Activated CD4-positive, alpha-beta T cell treated with anti-CD3 and anti-CD28 coated beads, Interleukin-2, Interleukin-6, amounts not matched to agents 100 ng/mL and 50 ng/mL, durations not matched to agents 16 hours and 8 hours (primary cell): ENCODE measurements at regions not wholly inside any gene's neighbourhood (a gene's known extent, or its start where the extent isn't known, plus 50 kb on each side); places are given as distances from the start of the nearest gene placed in this dataset.

Source experiments
- DNase-seq: peaks from one replicate; pipeline ENCODE4 v3.0.0-alpha.2; 2020

DNA sequence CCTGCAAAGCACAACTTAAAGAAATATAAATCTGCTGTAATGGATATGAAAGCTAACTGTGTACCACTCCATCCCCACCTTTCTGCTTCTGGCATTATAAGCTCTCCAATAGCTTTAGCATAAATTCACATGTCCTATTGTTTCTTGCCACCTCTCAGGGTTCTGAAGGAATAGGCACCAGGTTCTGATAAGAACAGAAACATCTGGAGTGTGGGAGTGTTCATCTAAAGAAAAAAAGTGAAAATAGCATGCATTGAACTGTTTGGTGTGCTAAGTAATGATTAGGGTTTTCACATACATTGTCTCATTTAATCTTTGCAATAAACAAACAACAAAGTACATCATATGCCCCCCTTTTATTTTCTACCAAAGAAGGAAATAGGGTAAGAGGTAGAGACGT lies 72.3 kb downstream of the FAM76B start:
- no peak for DNase-seq

DNA sequence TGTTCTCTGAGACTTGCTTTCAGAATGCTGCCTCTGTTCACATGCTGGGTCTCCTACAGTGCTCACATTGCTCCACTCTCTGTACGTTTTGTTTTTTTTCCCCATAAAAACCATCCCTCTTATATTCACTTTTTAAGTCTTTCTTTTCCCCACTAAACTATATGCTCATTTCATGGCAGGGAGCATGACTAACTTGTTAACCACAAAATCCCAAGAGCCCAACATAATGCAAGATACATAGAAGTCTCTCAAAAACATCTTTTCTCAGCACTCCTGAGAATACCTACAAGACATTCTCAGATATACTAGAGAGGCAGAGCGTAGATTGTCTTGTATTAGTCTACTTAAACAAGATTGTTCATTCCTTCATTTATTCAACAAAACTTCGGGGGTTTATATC lies 73.3 kb downstream of the FAM76B start:
- DNase-seq, result no peak

DNA sequence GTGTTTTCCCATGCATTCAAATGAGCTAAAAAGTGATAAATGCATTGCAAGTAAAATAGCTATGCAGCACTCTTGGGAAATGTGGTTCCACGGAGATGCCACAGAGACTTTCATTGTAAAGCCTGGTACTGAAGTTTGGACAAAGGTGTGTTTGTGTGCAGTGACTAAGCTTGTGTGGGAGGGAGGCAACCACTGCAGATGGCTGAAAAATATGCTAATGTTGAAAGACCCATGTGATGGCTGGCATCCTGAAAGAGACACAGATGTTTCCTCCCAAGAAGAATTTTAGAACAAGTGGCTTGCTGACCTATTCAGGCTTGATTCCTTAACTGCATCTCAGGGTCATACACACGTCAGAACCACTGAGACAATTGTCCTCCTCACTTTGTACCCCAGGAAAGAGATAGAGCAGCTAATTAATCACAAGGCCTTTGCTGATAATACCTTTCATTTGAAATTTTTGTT lies 73.8 kb downstream of the FAM76B start:
- DNase-seq, result peak; percentile 55

DNA sequence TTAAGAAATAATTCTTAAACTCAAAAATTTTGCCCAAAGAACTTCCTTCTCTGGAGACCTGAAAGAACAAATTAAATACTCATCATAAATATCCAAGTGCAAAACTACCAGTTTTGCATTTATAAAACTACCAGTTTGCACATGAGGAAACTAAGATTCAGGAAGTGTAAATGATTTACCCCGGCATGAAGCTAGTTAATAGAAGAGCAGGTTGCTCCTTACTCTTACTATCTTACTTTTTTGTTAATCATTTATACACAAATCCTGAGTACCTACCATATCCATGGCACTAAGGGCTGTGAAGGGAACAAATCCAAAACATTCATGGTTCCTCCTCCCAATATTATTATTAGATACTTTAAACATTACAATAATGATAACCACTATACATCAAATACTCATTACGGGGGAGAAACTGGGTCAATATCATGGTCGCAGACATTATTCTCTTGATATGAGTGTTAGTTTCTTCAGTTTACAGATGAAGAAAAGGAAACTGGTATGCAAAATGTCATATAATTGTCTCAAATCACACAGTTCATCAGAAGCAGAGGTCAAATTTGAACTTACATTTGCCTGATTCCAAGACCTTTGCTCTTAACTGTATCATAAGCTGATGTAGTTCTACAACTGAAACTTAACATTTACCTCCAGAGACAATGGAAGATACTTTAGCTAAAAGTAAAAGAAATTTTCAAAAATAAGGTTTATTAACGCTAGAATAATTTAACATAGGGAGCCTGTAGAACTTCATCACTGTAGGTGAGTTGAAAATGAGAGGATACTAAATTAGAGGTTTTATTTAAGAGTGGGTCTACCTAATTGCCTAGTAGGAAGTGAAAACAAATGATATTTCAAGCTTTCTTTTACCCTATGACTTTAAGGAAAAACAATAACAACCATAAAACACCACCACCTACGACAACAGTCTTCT lies 74.5 kb downstream of the FAM76B start:
- no peak for DNase-seq

- no peak for DNase-seq
Observed at GRCh38 chr11:95713428-95713827, 76.2 kb downstream of the FAM76B start.

DNA sequence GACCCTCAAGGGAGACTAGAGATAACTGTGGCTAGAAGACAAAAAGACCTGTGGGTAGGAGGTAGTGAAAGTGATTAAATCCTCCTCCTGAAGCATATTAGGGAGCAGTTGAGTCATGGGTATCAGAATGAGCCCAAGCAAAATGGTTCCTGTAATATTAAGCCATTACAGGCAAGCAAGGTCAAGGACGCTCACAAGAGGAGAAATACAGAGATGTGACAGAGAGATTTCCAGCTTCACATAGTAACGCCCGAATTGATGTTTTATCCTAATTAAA lies 77.7 kb downstream of the FAM76B start:
- DNase-seq, result peak; percentile 53

DNA sequence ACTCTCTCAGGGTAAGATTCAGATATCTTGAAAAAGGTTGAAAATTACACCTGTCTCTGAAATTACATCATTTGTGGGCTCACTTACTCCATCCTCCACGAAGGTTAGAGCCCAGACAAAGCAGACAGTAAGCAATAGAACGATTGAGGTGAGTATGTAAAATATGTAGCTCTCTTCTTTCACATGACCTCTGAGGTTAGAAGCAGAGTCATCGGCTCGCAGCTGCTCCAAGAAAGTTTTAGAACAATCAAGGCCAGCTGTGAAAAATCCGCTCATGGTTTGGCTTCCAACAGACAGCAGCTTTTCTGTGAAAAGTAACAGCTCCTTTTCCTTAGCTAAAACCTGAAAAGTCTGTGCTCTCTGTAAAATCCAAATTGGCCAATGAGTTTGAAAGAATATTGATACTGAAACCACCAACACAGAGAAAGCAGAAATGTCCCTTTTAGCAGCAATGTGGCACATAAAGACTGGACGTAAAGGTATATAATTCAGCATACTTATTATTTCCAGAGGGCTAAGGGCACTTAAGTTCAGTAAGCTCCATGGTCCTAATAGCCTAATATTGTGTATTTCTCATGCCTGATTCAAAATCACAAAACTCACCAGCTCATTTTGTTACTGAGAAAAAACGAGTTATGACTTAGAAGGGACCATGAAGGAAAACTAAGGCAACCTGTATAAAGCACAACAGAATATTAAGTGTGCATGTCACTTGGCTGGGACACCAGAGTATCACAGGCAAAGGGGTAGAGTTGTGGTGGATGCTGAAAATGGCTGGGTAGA lies 78.2 kb downstream of the FAM76B start:
- peak; percentile 32 for DNase-seq

GRCh38 chr11:95708681-95709080 lies 80.9 kb downstream of the FAM76B start:
- DNase-seq, result no peak

DNA sequence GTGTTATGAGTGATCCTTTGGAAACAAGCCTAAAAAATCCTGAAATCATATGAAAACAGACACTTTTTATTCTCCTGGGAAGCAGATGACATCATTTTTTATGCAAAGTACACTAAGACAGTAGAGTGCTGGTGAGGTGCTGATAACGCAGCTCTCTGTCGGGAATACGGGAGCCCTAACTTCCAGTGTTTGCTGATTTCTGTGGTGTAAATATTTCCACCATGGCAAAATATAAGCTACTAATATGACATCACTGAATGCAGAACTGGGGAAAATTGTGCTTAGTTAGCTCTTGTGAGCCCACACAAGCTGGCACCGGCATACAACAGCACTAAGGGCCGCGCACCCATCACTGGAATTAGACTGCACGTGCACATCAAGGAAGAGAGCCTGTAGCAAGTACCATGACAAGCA lies 82.6 kb downstream of the FAM76B start:
- DNase-seq, result no peak

GRCh38 chr11:95705485-95706124 lies 84.0 kb downstream of the FAM76B start:
- peak; percentile 93 for DNase-seq

DNA sequence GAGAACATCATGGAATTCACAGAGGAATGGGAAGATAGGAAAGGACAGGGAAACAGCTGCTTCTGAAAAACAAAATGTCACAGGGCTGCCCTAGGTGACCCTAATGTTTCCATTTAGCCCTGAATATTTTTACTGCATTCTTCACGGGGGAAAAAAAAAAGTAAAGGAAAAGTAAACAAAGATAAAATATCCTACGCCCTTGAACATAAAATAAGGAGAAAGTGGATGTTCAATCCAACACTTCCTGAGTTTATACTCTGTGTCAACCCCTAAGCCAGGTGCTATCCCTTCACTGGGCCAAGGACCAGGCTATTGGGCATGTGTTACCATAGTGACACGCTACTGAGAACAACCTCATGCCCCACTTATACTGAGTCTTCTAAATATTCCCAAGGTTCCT lies 84.7 kb downstream of the FAM76B start:
- no peak for DNase-seq

- DNase-seq, result no peak
Observed at GRCh38 chr11:95703049-95703448, 86.5 kb downstream of the FAM76B start.

GRCh38 chr11:95702526-95702925 lies 87.1 kb downstream of the FAM76B start:
- DNase-seq, result no peak

GRCh38 chr11:95700471-95700817 lies 89.1 kb downstream of the FAM76B start:
- DNase-seq, result peak; percentile 51

DNA sequence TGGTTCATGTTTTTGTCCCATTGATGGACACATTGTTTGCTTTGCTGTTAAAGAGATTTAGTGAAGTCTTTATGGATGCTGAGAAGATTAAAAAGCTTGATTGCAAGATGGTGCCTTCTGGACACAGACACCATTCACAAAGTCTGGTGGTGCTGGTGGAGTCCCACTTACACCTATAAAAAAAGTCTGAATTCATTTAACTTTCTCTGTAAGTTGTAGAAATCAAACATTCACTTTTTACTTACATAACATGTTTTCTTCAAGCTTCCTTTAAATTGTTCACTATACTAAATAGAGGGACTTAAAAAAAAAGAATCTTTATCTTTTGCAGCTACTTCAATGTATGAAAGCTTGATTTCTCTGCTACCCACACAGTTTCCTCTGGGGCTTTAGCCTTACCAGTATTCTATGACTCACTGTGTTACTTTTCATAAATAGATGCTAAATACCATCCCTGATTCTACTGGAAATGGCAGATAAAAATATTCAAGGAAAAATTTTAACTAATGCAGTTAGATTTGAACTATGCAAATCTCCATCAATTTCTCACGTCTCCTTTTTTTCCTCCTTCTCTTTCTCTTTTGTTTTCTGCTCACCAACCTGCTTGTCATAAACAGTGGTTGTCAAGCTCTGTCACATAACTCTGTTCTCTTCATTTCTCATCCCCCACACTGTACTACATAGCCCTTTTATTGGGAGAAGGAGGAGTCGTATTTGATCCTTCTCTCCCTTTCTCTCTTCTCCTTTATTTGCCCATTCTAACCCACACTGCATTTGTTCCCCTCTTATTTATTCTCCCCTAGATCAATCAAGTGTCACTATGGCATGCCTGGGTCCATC lies 89.7 kb downstream of the FAM76B start:
- peak; percentile 46 for DNase-seq

DNA sequence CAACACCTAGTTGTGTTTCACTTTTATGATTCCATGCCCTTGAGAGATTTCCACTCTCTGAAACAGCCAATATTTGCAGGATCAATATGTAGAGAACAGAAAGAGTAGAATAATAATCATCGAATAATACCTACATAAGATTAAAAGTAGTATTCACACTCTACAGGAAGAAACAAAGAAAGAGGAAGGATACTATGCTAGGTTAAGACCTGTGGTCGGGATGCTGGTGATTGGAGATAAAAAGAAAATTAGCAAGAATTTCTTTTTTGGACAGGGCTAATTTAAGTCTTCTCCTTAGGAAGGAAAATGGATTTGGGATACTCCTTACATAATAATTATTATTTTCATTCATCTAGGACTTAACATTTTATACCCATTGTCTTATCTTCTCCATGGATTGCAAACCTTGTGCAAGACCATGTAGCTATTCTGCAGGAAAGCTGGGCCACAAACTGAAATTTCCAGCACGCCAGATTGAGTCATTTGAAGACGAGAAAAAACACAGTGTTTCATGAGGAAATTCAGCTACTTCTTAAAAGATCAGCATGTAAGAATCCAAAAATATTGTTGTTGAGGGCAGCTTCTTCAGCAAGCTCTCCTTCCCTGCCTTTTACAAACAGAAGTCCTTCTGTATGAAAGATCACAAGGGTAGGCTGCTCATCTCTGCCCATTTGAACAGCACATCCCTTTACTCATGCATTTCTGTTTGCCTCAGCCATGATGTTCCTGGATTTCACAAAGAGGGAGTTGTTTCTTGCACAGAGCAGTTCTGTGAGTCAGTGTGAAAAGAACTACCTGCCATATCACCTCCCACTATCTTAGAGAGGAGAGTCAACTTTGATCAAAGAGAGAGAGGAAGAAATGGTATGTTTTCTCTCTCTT lies 90.7 kb downstream of the FAM76B start:
- peak; percentile 48 for DNase-seq

- DNase-seq, result no peak
Observed at GRCh38 chr11:95697614-95698408, 91.8 kb downstream of the FAM76B start.

DNA sequence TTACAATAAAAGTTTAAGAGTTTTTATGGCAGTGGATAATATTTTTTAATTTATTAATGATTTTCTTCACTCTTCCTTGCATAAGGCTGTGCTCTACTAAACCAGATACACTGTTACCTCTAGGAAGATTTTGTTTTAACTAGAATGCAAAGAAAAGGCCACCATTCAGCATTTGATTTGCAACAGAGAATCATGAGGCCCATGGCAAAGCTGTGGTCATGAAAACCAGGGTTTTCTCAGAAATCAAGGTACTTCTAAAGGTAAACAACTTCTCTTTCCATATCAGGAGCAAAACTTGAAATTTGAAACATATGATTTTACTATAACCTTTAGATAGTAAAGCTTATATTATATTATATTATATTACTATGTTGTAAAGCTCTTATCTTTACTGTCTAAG lies 94.4 kb downstream of the FAM76B start:
- DNase-seq, result no peak

DNA sequence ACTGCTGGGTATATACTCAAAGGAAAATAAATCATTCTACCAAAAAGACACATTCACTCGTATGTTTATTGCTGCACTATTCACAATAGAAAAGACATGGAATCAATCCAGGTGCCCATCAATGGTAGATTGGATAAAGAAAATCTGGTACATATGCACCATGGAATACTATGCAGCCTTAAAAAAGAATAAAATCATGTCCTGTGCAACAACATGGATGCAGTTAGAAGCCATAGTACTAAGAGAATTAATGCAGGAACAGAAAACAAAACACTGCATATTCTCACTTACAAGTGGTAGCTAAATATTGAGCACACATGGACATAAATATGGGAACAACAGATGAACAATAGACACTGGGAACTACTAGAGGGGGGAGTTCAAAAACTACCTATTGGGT lies 96.3 kb downstream of the FAM76B start:
- DNase-seq, result no peak

DNA sequence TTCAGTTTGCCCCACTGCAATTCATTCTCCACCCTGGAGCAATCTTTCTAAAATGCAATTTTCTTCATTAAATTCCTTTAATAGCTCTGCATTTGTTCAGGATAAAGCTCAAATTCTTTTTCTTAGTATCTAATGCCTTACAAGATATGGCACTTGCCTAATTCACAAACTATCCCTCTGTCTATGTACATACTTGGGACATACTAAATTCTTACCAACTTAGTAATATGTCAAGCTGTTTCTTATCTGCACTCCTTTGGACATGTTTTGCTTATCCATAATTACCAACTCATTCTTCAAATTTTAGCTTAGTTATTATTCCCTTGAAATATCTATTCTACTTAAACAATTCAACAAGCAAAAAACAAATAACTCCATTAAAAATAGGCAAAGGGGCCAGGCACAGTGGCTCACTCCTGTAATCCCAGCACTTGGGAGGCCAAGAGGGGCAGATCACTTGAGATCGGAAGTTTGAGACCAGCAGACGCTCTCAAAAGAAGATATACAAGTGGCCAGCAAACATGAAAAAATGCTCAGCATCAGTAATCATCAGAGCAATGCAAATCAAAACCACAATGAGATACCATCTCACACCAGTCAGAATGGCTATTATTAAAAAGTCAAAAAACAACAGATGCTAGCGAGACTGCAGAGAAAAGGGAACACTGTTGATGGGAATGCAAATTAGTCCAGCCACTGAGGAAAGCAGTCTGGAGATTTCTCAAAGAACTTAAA lies 96.9 kb downstream of the FAM76B start:
- no peak for DNase-seq
